H9 (cell line): ENCODE measurements at regions not wholly inside any gene's neighbourhood (a gene's known extent, or its start where the extent isn't known, plus 50 kb on each side); places are given as distances from the start of the nearest gene placed in this dataset.

Source experiments
- DNase-seq: peaks from one replicate; pipeline ENCODE4 v3.0.0-alpha.2; 2017
- H2AFZ ChIP-seq: one replicate; pipeline ENCODE4 v1.6.1; 2013; ENCODE audit warnings: mild to moderate bottlenecking, low read length, control low read depth, moderate library complexity
- H2AK5ac ChIP-seq: 2 replicates; pipeline ENCODE4 v1.6.1; 2013; ENCODE audit warnings: low read length, control low read depth, mixed read lengths; ENCODE audit not compliant: insufficient read length
- H2BK120ac ChIP-seq: one replicate; pipeline ENCODE4 v1.6.1; 2013; ENCODE audit warnings: low read depth, mild to moderate bottlenecking, low read length, control low read depth, inconsistent platforms; ENCODE audit not compliant: poor library complexity, severe bottlenecking
- H2BK12ac ChIP-seq: 2 replicates; pipeline ENCODE4 v1.6.1; 2013; ENCODE audit warnings: low read length, control low read depth, mixed read lengths, low read depth; ENCODE audit not compliant: insufficient read length
- H2BK15ac ChIP-seq: 2 replicates; pipeline ENCODE4 v1.6.1; 2013; ENCODE audit warnings: low read depth, low read length, control low read depth
- H2BK20ac ChIP-seq: one replicate; pipeline ENCODE4 v1.6.1; 2013; ENCODE audit warnings: low read depth, mild to moderate bottlenecking, low read length, control low read depth, inconsistent platforms; ENCODE audit not compliant: poor library complexity, severe bottlenecking
- H2BK5ac ChIP-seq: 2 replicates; pipeline ENCODE4 v1.6.1; 2013; ENCODE audit warnings: low read length, control low read depth, mixed read lengths; ENCODE audit not compliant: insufficient read length
- H3K14ac ChIP-seq: 2 replicates; pipeline ENCODE4 v1.6.1; 2013; ENCODE audit warnings: low read length, control low read depth; ENCODE audit not compliant: insufficient read depth
- H3K18ac ChIP-seq: 2 replicates; pipeline ENCODE4 v1.6.1; 2013; ENCODE audit warnings: low read depth, mild to moderate bottlenecking, mixed read lengths, low read length, control low read depth; ENCODE audit not compliant: insufficient read length
- H3K23ac ChIP-seq: 2 replicates; pipeline ENCODE4 v1.6.1; 2013; ENCODE audit warnings: low read length, control low read depth, mixed read lengths, low read depth; ENCODE audit not compliant: insufficient read length
- H3K23me2 ChIP-seq: 2 replicates; pipeline ENCODE4 v1.6.1; 2013; ENCODE audit warnings: low read depth, mild to moderate bottlenecking, mixed read lengths, low read length, control low read depth; ENCODE audit not compliant: insufficient read length, poor library complexity, severe bottlenecking
- H3K27ac ChIP-seq: 2 replicates; pipeline ENCODE4 v1.5.1; 2013; ENCODE audit warnings: low read length, control low read depth, mixed read lengths, low read depth; ENCODE audit not compliant: insufficient read length
- H3K27me3 ChIP-seq: 2 replicates; pipeline ENCODE4 v1.6.1; 2013; ENCODE audit warnings: low read length, control low read depth, inconsistent platforms; ENCODE audit not compliant: insufficient read depth
- H3K4ac ChIP-seq: 2 replicates; pipeline ENCODE4 v1.6.1; 2013; ENCODE audit warnings: low read depth, mild to moderate bottlenecking, control low read depth, inconsistent platforms, low read length, moderate library complexity
- H3K4me1 ChIP-seq: 2 replicates; pipeline ENCODE4 v1.6.1; 2013; ENCODE audit warnings: low read length, control low read depth, inconsistent platforms; ENCODE audit not compliant: insufficient read depth
- H3K4me2 ChIP-seq: 2 replicates; pipeline ENCODE4 v1.6.1; 2013; ENCODE audit warnings: low read length, control low read depth, mixed read lengths; ENCODE audit not compliant: insufficient read length, insufficient read depth
- H3K56ac ChIP-seq: 2 replicates; pipeline ENCODE4 v1.6.1; 2013; ENCODE audit warnings: low read depth, mild to moderate bottlenecking, mixed read lengths, low read length, control low read depth; ENCODE audit not compliant: insufficient read length
- H3K79me1 ChIP-seq: 2 replicates; pipeline ENCODE4 v1.6.1; 2013; ENCODE audit warnings: low read depth, mild to moderate bottlenecking, moderate library complexity, low read length, control low read depth, inconsistent platforms; ENCODE audit not compliant: insufficient read depth, poor library complexity, severe bottlenecking
- H3K79me2 ChIP-seq: 2 replicates; pipeline ENCODE4 v1.6.1; 2013; ENCODE audit warnings: low read length, control low read depth, inconsistent platforms; ENCODE audit not compliant: insufficient read depth
- H3K9ac ChIP-seq: 2 replicates; pipeline ENCODE4 v1.6.1; 2013; ENCODE audit warnings: low read length, control low read depth, mixed read lengths; ENCODE audit not compliant: insufficient read length; ENCODE audit errors: extremely low read depth
- H3K9me3 ChIP-seq: one replicate; pipeline ENCODE4 v1.6.1; 2013; ENCODE audit warnings: low read depth, low read length, inconsistent platforms; ENCODE audit not compliant: control insufficient read depth
- H3T11ph ChIP-seq: one replicate; pipeline ENCODE4 v1.6.1; 2013; ENCODE audit warnings: mild to moderate bottlenecking, low read length, control low read depth, inconsistent platforms
- H4K20me1 ChIP-seq: one replicate; pipeline ENCODE4 v1.6.1; 2013; ENCODE audit not compliant: control insufficient read depth, insufficient read length, insufficient read depth
- H4K5ac ChIP-seq: 2 replicates; pipeline ENCODE4 v1.6.1; 2013; ENCODE audit warnings: low read depth, mild to moderate bottlenecking, mixed read lengths, low read length, control low read depth; ENCODE audit not compliant: insufficient read length
- H4K8ac ChIP-seq: replicated peaks from 2 replicates; pipeline ENCODE4 v1.6.1; 2013; ENCODE audit warnings: low read length, control low read depth, mixed read lengths, low read depth; ENCODE audit not compliant: insufficient read length
- H4K91ac ChIP-seq: 2 replicates; pipeline ENCODE4 v1.6.1; 2013; ENCODE audit warnings: low read depth, mild to moderate bottlenecking, moderate library complexity, mixed read lengths, low read length, control low read depth; ENCODE audit not compliant: insufficient read length
- H3K27ac Mint-ChIP-seq, 3 experiments: 2 replicates in 2 of 3; 3 replicates in 1 of 3; pipeline ENCODE4 v1.8.0; 2020 to 2021; ENCODE audit warnings: mixed read lengths in 3 of 3, mild to moderate bottlenecking in 1 of 3, moderate library complexity in 1 of 3
- H3K27me3 Mint-ChIP-seq: 2 replicates; pipeline ENCODE4 v1.8.0; 2021; ENCODE audit warnings: low read depth, mild to moderate bottlenecking, moderate library complexity, mixed read lengths
- H3K36me3 Mint-ChIP-seq, 3 experiments: 2 replicates in 2 of 3; 3 replicates in 1 of 3; pipeline ENCODE4 v1.8.0; 2020 to 2021; ENCODE audit warnings: low read depth in 3 of 3, mixed read lengths in 3 of 3; ENCODE audit not compliant: insufficient read depth in 1 of 3
- H3K4me1 Mint-ChIP-seq, 2 experiments: 2 replicates each; pipeline ENCODE4 v1.8.0; 2020; ENCODE audit warnings: mixed read lengths in 2 of 2
- H3K4me3 Mint-ChIP-seq, 2 experiments: 2 replicates in 1 of 2; 3 replicates in 1 of 2; pipeline ENCODE4 v1.8.0; 2020 to 2021; ENCODE audit warnings: mild to moderate bottlenecking in 2 of 2, mixed read lengths in 2 of 2, moderate library complexity in 1 of 2
- H3K9me3 Mint-ChIP-seq, 2 experiments: 2 replicates in 1 of 2; 3 replicates in 1 of 2; pipeline ENCODE4 v1.8.0; 2020; ENCODE audit warnings: mild to moderate bottlenecking in 2 of 2, mixed read lengths in 2 of 2, moderate library complexity in 1 of 2
- CTCF ChIP-seq: fragments of 200-600 bp; sonication (generic); conservative IDR thresholded peaks from 3 replicates; pipeline ENCODE4 v1.8.0; 2021; ENCODE audit warnings: antibody characterized with exemption, mild to moderate bottlenecking
- WGBS: extraction: QIAGEN DNeasy Blood & Tissue Kit; methylation state at CpG from one replicate; pipeline ENCODE4 v1.1.7; 2013; ENCODE audit warnings: missing lambda C conversion rate, low lambda C conversion rate, mixed read lengths; ENCODE audit not compliant: insufficient read length; ENCODE audit errors: extremely low coverage; 5-methylcytosine and 5-hydroxymethylcytosine counted together

GRCh38 chr7:46108272-46108671, 187.2 kb upstream of the IGFBP3 start:
- Histone ChIP-seq H3K56ac (no peak overlapping the region), H2AK5ac (no peak overlapping the region), H3K4ac (no peak overlapping the region), H3K79me2 (no peaks in the 10 kb centered on the region), H3K14ac (no peak overlapping the region), H3K79me1 (no peaks in the 10 kb centered on the region), H2BK20ac (no peak overlapping the region), H2BK120ac (no peak overlapping the region), H3K9ac (no peak overlapping the region), H3K4me2 (no peak overlapping the region), H3K27me3 (no peaks in the 10 kb centered on the region), H3K4me1 (no peaks in the 10 kb centered on the region), H3T11ph (no peak overlapping the region), H2BK12ac (no peak overlapping the region), H2BK15ac (no peak overlapping the region), H4K91ac (no peak overlapping the region), H4K20me1 (no peaks in the 10 kb centered on the region), H3K18ac (no peak overlapping the region), H3K23ac (no peak overlapping the region), H3K27ac (no peak overlapping the region), H3K9me3 (no peaks in the 10 kb centered on the region), H4K8ac (no peak overlapping the region), H2BK5ac (no peak overlapping the region), H4K5ac (no peak overlapping the region), H2AFZ (no peak overlapping the region), H3K23me2 (no peaks in the 10 kb centered on the region)
- no peaks in the 10 kb centered on the region for H3K4me1 Mint-ChIP-seq
- 0 out of 7 replicates have a peak, but pooled peaks cover 0 to 1% (median 0%) of the 10 kb centered on the region in 3 experiments for H3K36me3 Mint-ChIP-seq
- 0 out of 7 replicates have a peak overlapping the region, but pooled peaks of 1 of the 3 experiments have one; percentile 18 for H3K27ac Mint-ChIP-seq
- no CpG with 5 or more reads among the region's 7 CpGs for WGBS
- no peak overlapping the region for H3K4me3 Mint-ChIP-seq
- H3K9me3 Mint-ChIP-seq = no peaks in the 10 kb centered on the region
- no peak for TF ChIP-seq CTCF
- no peak for DNase-seq
- H3K27me3 Mint-ChIP-seq = no peaks in the 10 kb centered on the region
